H9 (cell line): ENCODE measurements at regions not wholly inside any gene's neighbourhood (a gene's known extent, or its start where the extent isn't known, plus 50 kb on each side); places are given as distances from the start of the nearest gene placed in this dataset.

Experiments
- DNase-seq: peaks from one replicate; pipeline ENCODE4 v3.0.0-alpha.2; 2017
- H2AFZ ChIP-seq: one replicate; pipeline ENCODE4 v1.6.1; 2013; ENCODE audit warnings: mild to moderate bottlenecking, low read length, control low read depth, moderate library complexity
- H2AK5ac ChIP-seq: 2 replicates; pipeline ENCODE4 v1.6.1; 2013; ENCODE audit warnings: low read length, control low read depth, mixed read lengths; ENCODE audit not compliant: insufficient read length
- H2BK120ac ChIP-seq: one replicate; pipeline ENCODE4 v1.6.1; 2013; ENCODE audit warnings: low read depth, mild to moderate bottlenecking, low read length, control low read depth, inconsistent platforms; ENCODE audit not compliant: poor library complexity, severe bottlenecking
- H2BK12ac ChIP-seq: 2 replicates; pipeline ENCODE4 v1.6.1; 2013; ENCODE audit warnings: low read length, control low read depth, mixed read lengths, low read depth; ENCODE audit not compliant: insufficient read length
- H2BK15ac ChIP-seq: 2 replicates; pipeline ENCODE4 v1.6.1; 2013; ENCODE audit warnings: low read depth, low read length, control low read depth
- H2BK20ac ChIP-seq: one replicate; pipeline ENCODE4 v1.6.1; 2013; ENCODE audit warnings: low read depth, mild to moderate bottlenecking, low read length, control low read depth, inconsistent platforms; ENCODE audit not compliant: poor library complexity, severe bottlenecking
- H2BK5ac ChIP-seq: 2 replicates; pipeline ENCODE4 v1.6.1; 2013; ENCODE audit warnings: low read length, control low read depth, mixed read lengths; ENCODE audit not compliant: insufficient read length
- H3K14ac ChIP-seq: 2 replicates; pipeline ENCODE4 v1.6.1; 2013; ENCODE audit warnings: low read length, control low read depth; ENCODE audit not compliant: insufficient read depth
- H3K18ac ChIP-seq: 2 replicates; pipeline ENCODE4 v1.6.1; 2013; ENCODE audit warnings: low read depth, mild to moderate bottlenecking, mixed read lengths, low read length, control low read depth; ENCODE audit not compliant: insufficient read length
- H3K23ac ChIP-seq: 2 replicates; pipeline ENCODE4 v1.6.1; 2013; ENCODE audit warnings: low read length, control low read depth, mixed read lengths, low read depth; ENCODE audit not compliant: insufficient read length
- H3K23me2 ChIP-seq: 2 replicates; pipeline ENCODE4 v1.6.1; 2013; ENCODE audit warnings: low read depth, mild to moderate bottlenecking, mixed read lengths, low read length, control low read depth; ENCODE audit not compliant: insufficient read length, poor library complexity, severe bottlenecking
- H3K27ac ChIP-seq: 2 replicates; pipeline ENCODE4 v1.5.1; 2013; ENCODE audit warnings: low read length, control low read depth, mixed read lengths, low read depth; ENCODE audit not compliant: insufficient read length
- H3K27me3 ChIP-seq: 2 replicates; pipeline ENCODE4 v1.6.1; 2013; ENCODE audit warnings: low read length, control low read depth, inconsistent platforms; ENCODE audit not compliant: insufficient read depth
- H3K4ac ChIP-seq: 2 replicates; pipeline ENCODE4 v1.6.1; 2013; ENCODE audit warnings: low read depth, mild to moderate bottlenecking, control low read depth, inconsistent platforms, low read length, moderate library complexity
- H3K4me1 ChIP-seq: 2 replicates; pipeline ENCODE4 v1.6.1; 2013; ENCODE audit warnings: low read length, control low read depth, inconsistent platforms; ENCODE audit not compliant: insufficient read depth
- H3K4me2 ChIP-seq: 2 replicates; pipeline ENCODE4 v1.6.1; 2013; ENCODE audit warnings: low read length, control low read depth, mixed read lengths; ENCODE audit not compliant: insufficient read length, insufficient read depth
- H3K56ac ChIP-seq: 2 replicates; pipeline ENCODE4 v1.6.1; 2013; ENCODE audit warnings: low read depth, mild to moderate bottlenecking, mixed read lengths, low read length, control low read depth; ENCODE audit not compliant: insufficient read length
- H3K79me1 ChIP-seq: 2 replicates; pipeline ENCODE4 v1.6.1; 2013; ENCODE audit warnings: low read depth, mild to moderate bottlenecking, moderate library complexity, low read length, control low read depth, inconsistent platforms; ENCODE audit not compliant: insufficient read depth, poor library complexity, severe bottlenecking
- H3K79me2 ChIP-seq: 2 replicates; pipeline ENCODE4 v1.6.1; 2013; ENCODE audit warnings: low read length, control low read depth, inconsistent platforms; ENCODE audit not compliant: insufficient read depth
- H3K9ac ChIP-seq: 2 replicates; pipeline ENCODE4 v1.6.1; 2013; ENCODE audit warnings: low read length, control low read depth, mixed read lengths; ENCODE audit not compliant: insufficient read length; ENCODE audit errors: extremely low read depth
- H3K9me3 ChIP-seq: one replicate; pipeline ENCODE4 v1.6.1; 2013; ENCODE audit warnings: low read depth, low read length, inconsistent platforms; ENCODE audit not compliant: control insufficient read depth
- H3T11ph ChIP-seq: one replicate; pipeline ENCODE4 v1.6.1; 2013; ENCODE audit warnings: mild to moderate bottlenecking, low read length, control low read depth, inconsistent platforms
- H4K20me1 ChIP-seq: one replicate; pipeline ENCODE4 v1.6.1; 2013; ENCODE audit not compliant: control insufficient read depth, insufficient read length, insufficient read depth
- H4K5ac ChIP-seq: 2 replicates; pipeline ENCODE4 v1.6.1; 2013; ENCODE audit warnings: low read depth, mild to moderate bottlenecking, mixed read lengths, low read length, control low read depth; ENCODE audit not compliant: insufficient read length
- H4K8ac ChIP-seq: replicated peaks from 2 replicates; pipeline ENCODE4 v1.6.1; 2013; ENCODE audit warnings: low read length, control low read depth, mixed read lengths, low read depth; ENCODE audit not compliant: insufficient read length
- H4K91ac ChIP-seq: 2 replicates; pipeline ENCODE4 v1.6.1; 2013; ENCODE audit warnings: low read depth, mild to moderate bottlenecking, moderate library complexity, mixed read lengths, low read length, control low read depth; ENCODE audit not compliant: insufficient read length
- H3K27ac Mint-ChIP-seq, 3 experiments: 2 replicates in 2 of 3; 3 replicates in 1 of 3; pipeline ENCODE4 v1.8.0; 2020 to 2021; ENCODE audit warnings: mixed read lengths in 3 of 3, mild to moderate bottlenecking in 1 of 3, moderate library complexity in 1 of 3
- H3K27me3 Mint-ChIP-seq: 2 replicates; pipeline ENCODE4 v1.8.0; 2021; ENCODE audit warnings: low read depth, mild to moderate bottlenecking, moderate library complexity, mixed read lengths
- H3K36me3 Mint-ChIP-seq, 3 experiments: 2 replicates in 2 of 3; 3 replicates in 1 of 3; pipeline ENCODE4 v1.8.0; 2020 to 2021; ENCODE audit warnings: low read depth in 3 of 3, mixed read lengths in 3 of 3; ENCODE audit not compliant: insufficient read depth in 1 of 3
- H3K4me1 Mint-ChIP-seq, 2 experiments: 2 replicates each; pipeline ENCODE4 v1.8.0; 2020; ENCODE audit warnings: mixed read lengths in 2 of 2
- H3K4me3 Mint-ChIP-seq, 2 experiments: 2 replicates in 1 of 2; 3 replicates in 1 of 2; pipeline ENCODE4 v1.8.0; 2020 to 2021; ENCODE audit warnings: mild to moderate bottlenecking in 2 of 2, mixed read lengths in 2 of 2, moderate library complexity in 1 of 2
- H3K9me3 Mint-ChIP-seq, 2 experiments: 2 replicates in 1 of 2; 3 replicates in 1 of 2; pipeline ENCODE4 v1.8.0; 2020; ENCODE audit warnings: mild to moderate bottlenecking in 2 of 2, mixed read lengths in 2 of 2, moderate library complexity in 1 of 2
- CTCF ChIP-seq: fragments of 200-600 bp; sonication (generic); conservative IDR thresholded peaks from 3 replicates; pipeline ENCODE4 v1.8.0; 2021; ENCODE audit warnings: antibody characterized with exemption, mild to moderate bottlenecking
- WGBS: extraction: QIAGEN DNeasy Blood & Tissue Kit; methylation state at CpG from one replicate; pipeline ENCODE4 v1.1.7; 2013; ENCODE audit warnings: missing lambda C conversion rate, low lambda C conversion rate, mixed read lengths; ENCODE audit not compliant: insufficient read length; ENCODE audit errors: extremely low coverage; 5-methylcytosine and 5-hydroxymethylcytosine counted together

DNA sequence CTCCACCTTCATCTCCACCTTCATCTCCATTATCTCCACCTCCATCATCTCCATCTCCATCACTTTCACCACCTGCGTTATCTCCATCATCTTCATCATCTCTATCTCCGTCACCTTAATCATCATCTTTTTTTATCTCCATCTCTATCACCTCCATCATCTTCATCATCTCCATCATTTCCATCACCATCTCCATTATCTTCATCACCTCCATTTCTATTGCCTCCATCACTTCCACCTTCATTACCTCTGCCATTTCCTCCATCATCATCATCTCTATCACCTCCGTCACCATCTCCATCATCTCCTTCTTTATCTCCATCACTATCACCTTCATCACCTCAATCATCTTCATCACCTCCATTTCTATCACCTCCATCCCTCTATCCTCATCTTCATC lies 573.5 kb downstream of the TBC1D22A start:
- no peak for TF ChIP-seq CTCF
- Histone ChIP-seq H3K14ac (no peak overlapping the region), H4K20me1 (no peaks in the 10 kb centered on the region), H3K23me2 (no peaks in the 10 kb centered on the region), H3K27me3 (no peaks in the 10 kb centered on the region), H3K27ac (no peak overlapping the region), H2BK12ac (no peak overlapping the region), H2BK5ac (no peak overlapping the region), H2AK5ac (no peak overlapping the region), H3K79me2 (no peaks in the 10 kb centered on the region), H3K79me1 (no peaks in the 10 kb centered on the region), H3K4ac (no peak overlapping the region), H3K18ac (no peak overlapping the region), H3K4me2 (no peak overlapping the region), H3K9me3 (peaks cover 81% of the 10 kb centered on the region), H4K5ac (no peak overlapping the region), H4K8ac (no peak overlapping the region), H3K23ac (no peak overlapping the region), H4K91ac (no peak overlapping the region), H2BK15ac (no peak overlapping the region), H2BK120ac (no peak overlapping the region), H3K56ac (no peak overlapping the region), H3K4me1 (no peaks in the 10 kb centered on the region), H3K9ac (no peak overlapping the region), H3T11ph (no peak overlapping the region), H2BK20ac (no peak overlapping the region), H2AFZ (no peak overlapping the region)
- Mint-ChIP-seq H3K27ac (no peak overlapping the region), H3K36me3 (peaks cover 8 to 45% (median 15%) of the 10 kb centered on the region in 3 experiments; a peak in 6 of 7 replicates), H3K4me1 (no peaks in the 10 kb centered on the region), H3K4me3 (no peak overlapping the region), H3K27me3 (peaks cover 3% of the 10 kb centered on the region; the same call in 1 of the 2 replicates), H3K9me3 (peaks cover 82 to 92% of the 10 kb centered on the region in 2 experiments)
- no peak for DNase-seq
- 100% methylated on average over 3 of the region's 3 CpGs for WGBS
